H9 (cell line): ENCODE measurements at regions not wholly inside any gene's neighbourhood (a gene's known extent, or its start where the extent isn't known, plus 50 kb on each side); places are given as distances from the start of the nearest gene placed in this dataset.

ENCODE experiments used
- DNase-seq: peaks from one replicate; pipeline ENCODE4 v3.0.0-alpha.2; 2017
- H2AFZ ChIP-seq: one replicate; pipeline ENCODE4 v1.6.1; 2013; ENCODE audit warnings: mild to moderate bottlenecking, low read length, control low read depth, moderate library complexity
- H2AK5ac ChIP-seq: 2 replicates; pipeline ENCODE4 v1.6.1; 2013; ENCODE audit warnings: low read length, control low read depth, mixed read lengths; ENCODE audit not compliant: insufficient read length
- H2BK120ac ChIP-seq: one replicate; pipeline ENCODE4 v1.6.1; 2013; ENCODE audit warnings: low read depth, mild to moderate bottlenecking, low read length, control low read depth, inconsistent platforms; ENCODE audit not compliant: poor library complexity, severe bottlenecking
- H2BK12ac ChIP-seq: 2 replicates; pipeline ENCODE4 v1.6.1; 2013; ENCODE audit warnings: low read length, control low read depth, mixed read lengths, low read depth; ENCODE audit not compliant: insufficient read length
- H2BK15ac ChIP-seq: 2 replicates; pipeline ENCODE4 v1.6.1; 2013; ENCODE audit warnings: low read depth, low read length, control low read depth
- H2BK20ac ChIP-seq: one replicate; pipeline ENCODE4 v1.6.1; 2013; ENCODE audit warnings: low read depth, mild to moderate bottlenecking, low read length, control low read depth, inconsistent platforms; ENCODE audit not compliant: poor library complexity, severe bottlenecking
- H2BK5ac ChIP-seq: 2 replicates; pipeline ENCODE4 v1.6.1; 2013; ENCODE audit warnings: low read length, control low read depth, mixed read lengths; ENCODE audit not compliant: insufficient read length
- H3K14ac ChIP-seq: 2 replicates; pipeline ENCODE4 v1.6.1; 2013; ENCODE audit warnings: low read length, control low read depth; ENCODE audit not compliant: insufficient read depth
- H3K18ac ChIP-seq: 2 replicates; pipeline ENCODE4 v1.6.1; 2013; ENCODE audit warnings: low read depth, mild to moderate bottlenecking, mixed read lengths, low read length, control low read depth; ENCODE audit not compliant: insufficient read length
- H3K23ac ChIP-seq: 2 replicates; pipeline ENCODE4 v1.6.1; 2013; ENCODE audit warnings: low read length, control low read depth, mixed read lengths, low read depth; ENCODE audit not compliant: insufficient read length
- H3K23me2 ChIP-seq: 2 replicates; pipeline ENCODE4 v1.6.1; 2013; ENCODE audit warnings: low read depth, mild to moderate bottlenecking, mixed read lengths, low read length, control low read depth; ENCODE audit not compliant: insufficient read length, poor library complexity, severe bottlenecking
- H3K27ac ChIP-seq: 2 replicates; pipeline ENCODE4 v1.5.1; 2013; ENCODE audit warnings: low read length, control low read depth, mixed read lengths, low read depth; ENCODE audit not compliant: insufficient read length
- H3K27me3 ChIP-seq: 2 replicates; pipeline ENCODE4 v1.6.1; 2013; ENCODE audit warnings: low read length, control low read depth, inconsistent platforms; ENCODE audit not compliant: insufficient read depth
- H3K4ac ChIP-seq: 2 replicates; pipeline ENCODE4 v1.6.1; 2013; ENCODE audit warnings: low read depth, mild to moderate bottlenecking, control low read depth, inconsistent platforms, low read length, moderate library complexity
- H3K4me1 ChIP-seq: 2 replicates; pipeline ENCODE4 v1.6.1; 2013; ENCODE audit warnings: low read length, control low read depth, inconsistent platforms; ENCODE audit not compliant: insufficient read depth
- H3K4me2 ChIP-seq: 2 replicates; pipeline ENCODE4 v1.6.1; 2013; ENCODE audit warnings: low read length, control low read depth, mixed read lengths; ENCODE audit not compliant: insufficient read length, insufficient read depth
- H3K56ac ChIP-seq: 2 replicates; pipeline ENCODE4 v1.6.1; 2013; ENCODE audit warnings: low read depth, mild to moderate bottlenecking, mixed read lengths, low read length, control low read depth; ENCODE audit not compliant: insufficient read length
- H3K79me1 ChIP-seq: 2 replicates; pipeline ENCODE4 v1.6.1; 2013; ENCODE audit warnings: low read depth, mild to moderate bottlenecking, moderate library complexity, low read length, control low read depth, inconsistent platforms; ENCODE audit not compliant: insufficient read depth, poor library complexity, severe bottlenecking
- H3K79me2 ChIP-seq: 2 replicates; pipeline ENCODE4 v1.6.1; 2013; ENCODE audit warnings: low read length, control low read depth, inconsistent platforms; ENCODE audit not compliant: insufficient read depth
- H3K9ac ChIP-seq: 2 replicates; pipeline ENCODE4 v1.6.1; 2013; ENCODE audit warnings: low read length, control low read depth, mixed read lengths; ENCODE audit not compliant: insufficient read length; ENCODE audit errors: extremely low read depth
- H3K9me3 ChIP-seq: one replicate; pipeline ENCODE4 v1.6.1; 2013; ENCODE audit warnings: low read depth, low read length, inconsistent platforms; ENCODE audit not compliant: control insufficient read depth
- H3T11ph ChIP-seq: one replicate; pipeline ENCODE4 v1.6.1; 2013; ENCODE audit warnings: mild to moderate bottlenecking, low read length, control low read depth, inconsistent platforms
- H4K20me1 ChIP-seq: one replicate; pipeline ENCODE4 v1.6.1; 2013; ENCODE audit not compliant: control insufficient read depth, insufficient read length, insufficient read depth
- H4K5ac ChIP-seq: 2 replicates; pipeline ENCODE4 v1.6.1; 2013; ENCODE audit warnings: low read depth, mild to moderate bottlenecking, mixed read lengths, low read length, control low read depth; ENCODE audit not compliant: insufficient read length
- H4K8ac ChIP-seq: replicated peaks from 2 replicates; pipeline ENCODE4 v1.6.1; 2013; ENCODE audit warnings: low read length, control low read depth, mixed read lengths, low read depth; ENCODE audit not compliant: insufficient read length
- H4K91ac ChIP-seq: 2 replicates; pipeline ENCODE4 v1.6.1; 2013; ENCODE audit warnings: low read depth, mild to moderate bottlenecking, moderate library complexity, mixed read lengths, low read length, control low read depth; ENCODE audit not compliant: insufficient read length
- H3K27ac Mint-ChIP-seq, 3 experiments: 2 replicates in 2 of 3; 3 replicates in 1 of 3; pipeline ENCODE4 v1.8.0; 2020 to 2021; ENCODE audit warnings: mixed read lengths in 3 of 3, mild to moderate bottlenecking in 1 of 3, moderate library complexity in 1 of 3
- H3K27me3 Mint-ChIP-seq: 2 replicates; pipeline ENCODE4 v1.8.0; 2021; ENCODE audit warnings: low read depth, mild to moderate bottlenecking, moderate library complexity, mixed read lengths
- H3K36me3 Mint-ChIP-seq, 3 experiments: 2 replicates in 2 of 3; 3 replicates in 1 of 3; pipeline ENCODE4 v1.8.0; 2020 to 2021; ENCODE audit warnings: low read depth in 3 of 3, mixed read lengths in 3 of 3; ENCODE audit not compliant: insufficient read depth in 1 of 3
- H3K4me1 Mint-ChIP-seq, 2 experiments: 2 replicates each; pipeline ENCODE4 v1.8.0; 2020; ENCODE audit warnings: mixed read lengths in 2 of 2
- H3K4me3 Mint-ChIP-seq, 2 experiments: 2 replicates in 1 of 2; 3 replicates in 1 of 2; pipeline ENCODE4 v1.8.0; 2020 to 2021; ENCODE audit warnings: mild to moderate bottlenecking in 2 of 2, mixed read lengths in 2 of 2, moderate library complexity in 1 of 2
- H3K9me3 Mint-ChIP-seq, 2 experiments: 2 replicates in 1 of 2; 3 replicates in 1 of 2; pipeline ENCODE4 v1.8.0; 2020; ENCODE audit warnings: mild to moderate bottlenecking in 2 of 2, mixed read lengths in 2 of 2, moderate library complexity in 1 of 2
- WGBS: extraction: QIAGEN DNeasy Blood & Tissue Kit; methylation state at CpG from one replicate; pipeline ENCODE4 v1.1.7; 2013; ENCODE audit warnings: missing lambda C conversion rate, low lambda C conversion rate, mixed read lengths; ENCODE audit not compliant: insufficient read length; ENCODE audit errors: extremely low coverage; 5-methylcytosine and 5-hydroxymethylcytosine counted together
- TF ChIP-seq, protein P1 (sequence below): fragments of 200-600 bp; sonication (generic); conservative IDR thresholded peaks from 3 replicates; pipeline ENCODE4 v1.8.0; 2021; ENCODE audit warnings: antibody characterized with exemption, mild to moderate bottlenecking

DNA sequence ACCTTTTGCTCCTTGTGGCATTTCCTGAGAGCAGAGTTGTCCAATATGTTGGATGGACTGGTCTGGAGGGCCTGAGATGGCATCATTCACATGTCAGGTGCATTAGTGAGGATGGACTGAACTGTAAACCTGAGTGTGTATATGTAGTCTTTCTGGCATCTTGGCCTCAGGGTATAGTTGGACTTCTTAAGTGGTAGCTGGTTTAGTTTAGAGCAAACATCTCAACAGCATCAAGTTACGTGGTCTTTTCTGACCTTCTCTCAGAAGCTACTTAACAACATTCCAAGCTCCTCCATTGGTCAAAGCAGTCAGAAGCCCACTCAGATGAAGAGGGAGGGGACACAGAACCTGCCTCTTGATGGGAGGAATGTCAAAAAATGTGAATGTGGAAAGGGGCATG, 829.9 kb downstream of the METTL15 start:
- Histone ChIP-seq H4K8ac (no peak overlapping the region), H3K18ac (no peak overlapping the region), H4K20me1 (no peaks in the 10 kb centered on the region), H2AK5ac (no peak overlapping the region), H2BK20ac (no peak overlapping the region), H3K27me3 (no peaks in the 10 kb centered on the region), H2BK15ac (no peak overlapping the region), H3K79me2 (no peaks in the 10 kb centered on the region), H3K4ac (no peak overlapping the region), H3K23me2 (no peaks in the 10 kb centered on the region), H3K9me3 (no peaks in the 10 kb centered on the region), H3K23ac (no peak overlapping the region), H2AFZ (no peak overlapping the region), H2BK5ac (no peak overlapping the region), H3K14ac (no peak overlapping the region), H3K79me1 (no peaks in the 10 kb centered on the region), H2BK12ac (no peak overlapping the region), H3K4me1 (no peaks in the 10 kb centered on the region; the same call in 1 of the 2 replicates), H4K91ac (no peak overlapping the region), H4K5ac (no peak overlapping the region), H3T11ph (no peak overlapping the region), H3K56ac (no peak overlapping the region), H3K9ac (no peak overlapping the region), H3K27ac (no peak overlapping the region), H3K4me2 (no peak overlapping the region), H2BK120ac (no peak overlapping the region)
- peaks cover 30 to 31% of the 10 kb centered on the region in 2 experiments for H3K4me1 Mint-ChIP-seq
- H3K36me3 Mint-ChIP-seq: no peaks in the 10 kb centered on the region
- DNase-seq: no peak
- no peaks in the 10 kb centered on the region for H3K27me3 Mint-ChIP-seq
- no CpG with 5 or more reads among the region's 1 CpG for WGBS
- no peak overlapping the region for H3K4me3 Mint-ChIP-seq
- H3K9me3 Mint-ChIP-seq: no peaks in the 10 kb centered on the region
- no peak overlapping the region for H3K27ac Mint-ChIP-seq
- TF ChIP-seq, protein P1, sequence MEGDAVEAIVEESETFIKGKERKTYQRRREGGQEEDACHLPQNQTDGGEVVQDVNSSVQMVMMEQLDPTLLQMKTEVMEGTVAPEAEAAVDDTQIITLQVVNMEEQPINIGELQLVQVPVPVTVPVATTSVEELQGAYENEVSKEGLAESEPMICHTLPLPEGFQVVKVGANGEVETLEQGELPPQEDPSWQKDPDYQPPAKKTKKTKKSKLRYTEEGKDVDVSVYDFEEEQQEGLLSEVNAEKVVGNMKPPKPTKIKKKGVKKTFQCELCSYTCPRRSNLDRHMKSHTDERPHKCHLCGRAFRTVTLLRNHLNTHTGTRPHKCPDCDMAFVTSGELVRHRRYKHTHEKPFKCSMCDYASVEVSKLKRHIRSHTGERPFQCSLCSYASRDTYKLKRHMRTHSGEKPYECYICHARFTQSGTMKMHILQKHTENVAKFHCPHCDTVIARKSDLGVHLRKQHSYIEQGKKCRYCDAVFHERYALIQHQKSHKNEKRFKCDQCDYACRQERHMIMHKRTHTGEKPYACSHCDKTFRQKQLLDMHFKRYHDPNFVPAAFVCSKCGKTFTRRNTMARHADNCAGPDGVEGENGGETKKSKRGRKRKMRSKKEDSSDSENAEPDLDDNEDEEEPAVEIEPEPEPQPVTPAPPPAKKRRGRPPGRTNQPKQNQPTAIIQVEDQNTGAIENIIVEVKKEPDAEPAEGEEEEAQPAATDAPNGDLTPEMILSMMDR: no peak
